ENCODE measurements at regions not wholly inside any gene's neighbourhood (a gene's known extent, or its start where the extent isn't known, plus 50 kb on each side); places are given as distances from the start of the nearest gene placed in this dataset.

- no peaks in the 10 kb centered on the region for H3K27me3 ChIP-seq
- no peaks in the 10 kb centered on the region for H3K36me3 ChIP-seq
- intact Hi-C loops (cut with DNase I): no loop called here
- H3K4me3 ChIP-seq: no peak overlapping the region
- TF ChIP-seq CTCF (IDR thresholded peaks at IDR 0.05) (no peak), POLR2A (IDR thresholded peaks at IDR 0.05) (no peak)
- 67 to 77% methylated on average over 3 of the region's 5 CpGs for WGBS, 2 donors
- H3K27ac ChIP-seq: no peak overlapping the region
- no peaks in the 10 kb centered on the region for H3K4me1 ChIP-seq
- no peak for DNase-seq
- H3K9me3 ChIP-seq: no peaks in the 10 kb centered on the region
These were observed 54.1 kb upstream of the IBSP start for GRCh38 chr4:87745064-87745807.

GRCh38 chr4:87746001-87746400 lies 53.4 kb upstream of the IBSP start:
- intact Hi-C loops (cut with DNase I): no loop called here
- 100% methylated on average over 1 of the region's 5 CpGs; no CpG with 5 or more reads in 1 of the 2 donors for WGBS, 2 donors
- Histone ChIP-seq H3K4me1 (no peaks in the 10 kb centered on the region), H3K4me3 (no peak overlapping the region), H3K36me3 (no peaks in the 10 kb centered on the region), H3K27ac (no peak overlapping the region), H3K9me3 (no peaks in the 10 kb centered on the region), H3K27me3 (no peaks in the 10 kb centered on the region)
- TF ChIP-seq POLR2A (IDR thresholded peaks at IDR 0.05) (no peak), CTCF (IDR thresholded peaks at IDR 0.05) (no peak)
- no peak for DNase-seq

Small RNA genes lying in the stretch of these regions (small RNA-seq; reads per million reads assigned to genes)
- gene RF00019: 0 reads per million in 4 donors
